ENCODE measurements at regions not wholly inside any gene's neighbourhood (a gene's known extent, or its start where the extent isn't known, plus 50 kb on each side); places are given as distances from the start of the nearest gene placed in this dataset.

DNA sequence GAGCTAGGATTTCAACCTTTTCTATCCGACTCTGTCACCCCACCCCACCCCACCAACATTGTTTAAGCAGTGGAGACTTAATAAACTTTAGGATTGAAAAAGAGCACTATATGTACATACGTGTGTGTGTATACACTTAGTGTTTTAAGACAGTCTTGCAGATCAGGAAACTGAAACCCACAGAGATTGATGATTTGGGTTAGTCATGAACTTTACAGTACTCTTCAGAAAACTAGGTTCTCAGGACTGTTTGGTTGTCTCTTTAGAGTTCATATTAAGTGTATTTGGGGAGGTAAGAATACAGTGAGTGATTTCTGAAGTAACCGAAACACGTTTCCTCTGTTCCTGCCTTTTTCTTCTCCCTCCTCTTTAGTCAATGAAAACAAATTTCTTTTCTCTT is 1043.1 kb downstream of the TLE1 start (continued):
- TF ChIP-seq, protein P1, sequence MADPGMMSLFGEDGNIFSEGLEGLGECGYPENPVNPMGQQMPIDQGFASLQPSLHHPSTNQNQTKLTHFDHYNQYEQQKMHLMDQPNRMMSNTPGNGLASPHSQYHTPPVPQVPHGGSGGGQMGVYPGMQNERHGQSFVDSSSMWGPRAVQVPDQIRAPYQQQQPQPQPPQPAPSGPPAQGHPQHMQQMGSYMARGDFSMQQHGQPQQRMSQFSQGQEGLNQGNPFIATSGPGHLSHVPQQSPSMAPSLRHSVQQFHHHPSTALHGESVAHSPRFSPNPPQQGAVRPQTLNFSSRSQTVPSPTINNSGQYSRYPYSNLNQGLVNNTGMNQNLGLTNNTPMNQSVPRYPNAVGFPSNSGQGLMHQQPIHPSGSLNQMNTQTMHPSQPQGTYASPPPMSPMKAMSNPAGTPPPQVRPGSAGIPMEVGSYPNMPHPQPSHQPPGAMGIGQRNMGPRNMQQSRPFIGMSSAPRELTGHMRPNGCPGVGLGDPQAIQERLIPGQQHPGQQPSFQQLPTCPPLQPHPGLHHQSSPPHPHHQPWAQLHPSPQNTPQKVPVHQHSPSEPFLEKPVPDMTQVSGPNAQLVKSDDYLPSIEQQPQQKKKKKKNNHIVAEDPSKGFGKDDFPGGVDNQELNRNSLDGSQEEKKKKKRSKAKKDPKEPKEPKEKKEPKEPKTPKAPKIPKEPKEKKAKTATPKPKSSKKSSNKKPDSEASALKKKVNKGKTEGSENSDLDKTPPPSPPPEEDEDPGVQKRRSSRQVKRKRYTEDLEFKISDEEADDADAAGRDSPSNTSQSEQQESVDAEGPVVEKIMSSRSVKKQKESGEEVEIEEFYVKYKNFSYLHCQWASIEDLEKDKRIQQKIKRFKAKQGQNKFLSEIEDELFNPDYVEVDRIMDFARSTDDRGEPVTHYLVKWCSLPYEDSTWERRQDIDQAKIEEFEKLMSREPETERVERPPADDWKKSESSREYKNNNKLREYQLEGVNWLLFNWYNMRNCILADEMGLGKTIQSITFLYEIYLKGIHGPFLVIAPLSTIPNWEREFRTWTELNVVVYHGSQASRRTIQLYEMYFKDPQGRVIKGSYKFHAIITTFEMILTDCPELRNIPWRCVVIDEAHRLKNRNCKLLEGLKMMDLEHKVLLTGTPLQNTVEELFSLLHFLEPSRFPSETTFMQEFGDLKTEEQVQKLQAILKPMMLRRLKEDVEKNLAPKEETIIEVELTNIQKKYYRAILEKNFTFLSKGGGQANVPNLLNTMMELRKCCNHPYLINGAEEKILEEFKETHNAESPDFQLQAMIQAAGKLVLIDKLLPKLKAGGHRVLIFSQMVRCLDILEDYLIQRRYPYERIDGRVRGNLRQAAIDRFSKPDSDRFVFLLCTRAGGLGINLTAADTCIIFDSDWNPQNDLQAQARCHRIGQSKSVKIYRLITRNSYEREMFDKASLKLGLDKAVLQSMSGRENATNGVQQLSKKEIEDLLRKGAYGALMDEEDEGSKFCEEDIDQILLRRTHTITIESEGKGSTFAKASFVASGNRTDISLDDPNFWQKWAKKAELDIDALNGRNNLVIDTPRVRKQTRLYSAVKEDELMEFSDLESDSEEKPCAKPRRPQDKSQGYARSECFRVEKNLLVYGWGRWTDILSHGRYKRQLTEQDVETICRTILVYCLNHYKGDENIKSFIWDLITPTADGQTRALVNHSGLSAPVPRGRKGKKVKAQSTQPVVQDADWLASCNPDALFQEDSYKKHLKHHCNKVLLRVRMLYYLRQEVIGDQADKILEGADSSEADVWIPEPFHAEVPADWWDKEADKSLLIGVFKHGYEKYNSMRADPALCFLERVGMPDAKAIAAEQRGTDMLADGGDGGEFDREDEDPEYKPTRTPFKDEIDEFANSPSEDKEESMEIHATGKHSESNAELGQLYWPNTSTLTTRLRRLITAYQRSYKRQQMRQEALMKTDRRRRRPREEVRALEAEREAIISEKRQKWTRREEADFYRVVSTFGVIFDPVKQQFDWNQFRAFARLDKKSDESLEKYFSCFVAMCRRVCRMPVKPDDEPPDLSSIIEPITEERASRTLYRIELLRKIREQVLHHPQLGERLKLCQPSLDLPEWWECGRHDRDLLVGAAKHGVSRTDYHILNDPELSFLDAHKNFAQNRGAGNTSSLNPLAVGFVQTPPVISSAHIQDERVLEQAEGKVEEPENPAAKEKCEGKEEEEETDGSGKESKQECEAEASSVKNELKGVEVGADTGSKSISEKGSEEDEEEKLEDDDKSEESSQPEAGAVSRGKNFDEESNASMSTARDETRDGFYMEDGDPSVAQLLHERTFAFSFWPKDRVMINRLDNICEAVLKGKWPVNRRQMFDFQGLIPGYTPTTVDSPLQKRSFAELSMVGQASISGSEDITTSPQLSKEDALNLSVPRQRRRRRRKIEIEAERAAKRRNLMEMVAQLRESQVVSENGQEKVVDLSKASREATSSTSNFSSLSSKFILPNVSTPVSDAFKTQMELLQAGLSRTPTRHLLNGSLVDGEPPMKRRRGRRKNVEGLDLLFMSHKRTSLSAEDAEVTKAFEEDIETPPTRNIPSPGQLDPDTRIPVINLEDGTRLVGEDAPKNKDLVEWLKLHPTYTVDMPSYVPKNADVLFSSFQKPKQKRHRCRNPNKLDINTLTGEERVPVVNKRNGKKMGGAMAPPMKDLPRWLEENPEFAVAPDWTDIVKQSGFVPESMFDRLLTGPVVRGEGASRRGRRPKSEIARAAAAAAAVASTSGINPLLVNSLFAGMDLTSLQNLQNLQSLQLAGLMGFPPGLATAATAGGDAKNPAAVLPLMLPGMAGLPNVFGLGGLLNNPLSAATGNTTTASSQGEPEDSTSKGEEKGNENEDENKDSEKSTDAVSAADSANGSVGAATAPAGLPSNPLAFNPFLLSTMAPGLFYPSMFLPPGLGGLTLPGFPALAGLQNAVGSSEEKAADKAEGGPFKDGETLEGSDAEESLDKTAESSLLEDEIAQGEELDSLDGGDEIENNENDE (IDR thresholded peaks at IDR 0.05; ENCODE audit: insufficient replicate concordance, low read length), result no peak
- TF ChIP-seq SIRT6 (IDR thresholded peaks at IDR 0.05; ENCODE audit: low read length) (no peak), EP300 (IDR thresholded peaks at IDR 0.05; ENCODE audit: borderline replicate concordance in 1 of 2, low read depth in 2 of 2, low read length in 2 of 2) (no peak), YY1 (IDR thresholded peaks at IDR 0.05; ENCODE audit: low read depth, low read length) (no peak), CHD2 (IDR thresholded peaks at IDR 0.05; ENCODE audit: low read length) (no peak), EGR1 (IDR thresholded peaks at IDR 0.05; ENCODE audit: borderline replicate concordance, low read depth, low read length) (no peak), SP1 (IDR thresholded peaks at IDR 0.05; ENCODE audit: low read depth, low read length) (no peak), POU5F1 (IDR thresholded peaks at IDR 0.05; ENCODE audit: low read depth, low read length) (no peak), PHF8 (conservative IDR thresholded peaks at IDR 0.05; ENCODE audit: low read depth, low read length) (no peak)
- TF ChIP-seq, protein P2, sequence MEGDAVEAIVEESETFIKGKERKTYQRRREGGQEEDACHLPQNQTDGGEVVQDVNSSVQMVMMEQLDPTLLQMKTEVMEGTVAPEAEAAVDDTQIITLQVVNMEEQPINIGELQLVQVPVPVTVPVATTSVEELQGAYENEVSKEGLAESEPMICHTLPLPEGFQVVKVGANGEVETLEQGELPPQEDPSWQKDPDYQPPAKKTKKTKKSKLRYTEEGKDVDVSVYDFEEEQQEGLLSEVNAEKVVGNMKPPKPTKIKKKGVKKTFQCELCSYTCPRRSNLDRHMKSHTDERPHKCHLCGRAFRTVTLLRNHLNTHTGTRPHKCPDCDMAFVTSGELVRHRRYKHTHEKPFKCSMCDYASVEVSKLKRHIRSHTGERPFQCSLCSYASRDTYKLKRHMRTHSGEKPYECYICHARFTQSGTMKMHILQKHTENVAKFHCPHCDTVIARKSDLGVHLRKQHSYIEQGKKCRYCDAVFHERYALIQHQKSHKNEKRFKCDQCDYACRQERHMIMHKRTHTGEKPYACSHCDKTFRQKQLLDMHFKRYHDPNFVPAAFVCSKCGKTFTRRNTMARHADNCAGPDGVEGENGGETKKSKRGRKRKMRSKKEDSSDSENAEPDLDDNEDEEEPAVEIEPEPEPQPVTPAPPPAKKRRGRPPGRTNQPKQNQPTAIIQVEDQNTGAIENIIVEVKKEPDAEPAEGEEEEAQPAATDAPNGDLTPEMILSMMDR (IDR thresholded peaks at IDR 0.05; ENCODE audit: control extremely low read depth in 1 of 3, insufficient read depth in 1 of 3, low read depth in 1 of 3, low read length in 3 of 3), result no peak
